GM23248 (cell line): ENCODE measurements at regions not wholly inside any gene's neighbourhood (a gene's known extent, or its start where the extent isn't known, plus 50 kb on each side); places are given as distances from the start of the nearest gene placed in this dataset.

Experiments
- DNase-seq: peaks from one replicate; pipeline ENCODE4 v3.0.0-alpha.2; 2015
- H2AFZ ChIP-seq: fragments of 200-600 bp; sonication (generic); 2 replicates; pipeline ENCODE4 v1.6.1; 2016; ENCODE audit warnings: antibody characterized with exemption
- H3F3A ChIP-seq: fragments of 200-600 bp; sonication (generic); 2 replicates; pipeline ENCODE4 v1.6.1; 2016; ENCODE audit warnings: mild to moderate bottlenecking, antibody characterized with exemption, mixed run types; ENCODE audit not compliant: insufficient read depth
- H3K27ac ChIP-seq: fragments of 200-600 bp; sonication (generic); 2 replicates; pipeline ENCODE4 v1.5.1; 2016; ENCODE audit warnings: mild to moderate bottlenecking
- H3K27me3 ChIP-seq: fragments of 200-600 bp; sonication (generic); replicated peaks from 2 replicates; pipeline ENCODE4 v1.6.1; 2016; ENCODE audit warnings: mild to moderate bottlenecking; ENCODE audit not compliant: insufficient read depth
- H3K36me3 ChIP-seq: fragments of 200-600 bp; sonication (generic); 2 replicates; pipeline ENCODE4 v1.6.1; 2016; ENCODE audit warnings: low read depth, mild to moderate bottlenecking
- H3K4me1 ChIP-seq: fragments of 200-600 bp; sonication (generic); 2 replicates; pipeline ENCODE4 v1.6.1; 2016; ENCODE audit warnings: mild to moderate bottlenecking; ENCODE audit not compliant: insufficient read depth
- H3K4me2 ChIP-seq: fragments of 200-600 bp; sonication (generic); one replicate; pipeline ENCODE4 v1.6.1; 2016; ENCODE audit warnings: mild to moderate bottlenecking; ENCODE audit not compliant: unreplicated experiment
- H3K4me3 ChIP-seq: fragments of 200-600 bp; sonication (generic); 2 replicates; pipeline ENCODE4 v1.5.1; 2016; ENCODE audit warnings: mild to moderate bottlenecking
- H3K79me2 ChIP-seq: fragments of 200-600 bp; sonication (generic); 2 replicates; pipeline ENCODE4 v1.6.1; 2016; ENCODE audit warnings: mild to moderate bottlenecking; ENCODE audit not compliant: insufficient read depth
- H3K9ac ChIP-seq: fragments of 200-600 bp; sonication (generic); 2 replicates; pipeline ENCODE4 v1.6.1; 2016; ENCODE audit warnings: mild to moderate bottlenecking
- H3K9me2 ChIP-seq: fragments of 200-600 bp; sonication (generic); 2 replicates; pipeline ENCODE4 v1.6.1; 2016; ENCODE audit warnings: mixed run types, mild to moderate bottlenecking, moderate library complexity; ENCODE audit not compliant: insufficient read depth
- H3K9me3 ChIP-seq: fragments of 200-600 bp; sonication (generic); one replicate; pipeline ENCODE4 v1.6.1; 2017; ENCODE audit warnings: low read depth
- H4K20me1 ChIP-seq: fragments of 200-600 bp; sonication (generic); 2 replicates; pipeline ENCODE4 v1.6.0; 2016; ENCODE audit not compliant: insufficient read depth
- EZH2 ChIP-seq: fragments of 200-600 bp; sonication (generic); IDR thresholded peaks from 2 replicates; pipeline ENCODE4 v1.6.1; 2018; ENCODE audit warnings: antibody characterized with exemption, mild to moderate bottlenecking; ENCODE audit not compliant: insufficient read depth, poor library complexity, severe bottlenecking
- EZH2phosphoT487 ChIP-seq: fragments of 200-600 bp; sonication (generic); IDR thresholded peaks from 2 replicates; pipeline ENCODE4 v1.6.1; 2018; ENCODE audit warnings: antibody characterized with exemption, moderate library complexity, mild to moderate bottlenecking, low read depth; ENCODE audit not compliant: insufficient read depth
- WGBS, 2 experiments: methylation state at CpG; one replicate each; pipeline ENCODE4 v1.1.6; 2015 to 2017; ENCODE audit warnings: low lambda C conversion rate in 2 of 2, low coverage in 1 of 2; ENCODE audit errors: missing lambda C conversion rate in 2 of 2; 5-methylcytosine and 5-hydroxymethylcytosine counted together
- in situ Hi-C: fragments of 300-500 bp; cut with MboI; formaldehyde crosslinking; loops from 2 replicates; pipeline ENCODE4 v1.15.0; 2020

DNA sequence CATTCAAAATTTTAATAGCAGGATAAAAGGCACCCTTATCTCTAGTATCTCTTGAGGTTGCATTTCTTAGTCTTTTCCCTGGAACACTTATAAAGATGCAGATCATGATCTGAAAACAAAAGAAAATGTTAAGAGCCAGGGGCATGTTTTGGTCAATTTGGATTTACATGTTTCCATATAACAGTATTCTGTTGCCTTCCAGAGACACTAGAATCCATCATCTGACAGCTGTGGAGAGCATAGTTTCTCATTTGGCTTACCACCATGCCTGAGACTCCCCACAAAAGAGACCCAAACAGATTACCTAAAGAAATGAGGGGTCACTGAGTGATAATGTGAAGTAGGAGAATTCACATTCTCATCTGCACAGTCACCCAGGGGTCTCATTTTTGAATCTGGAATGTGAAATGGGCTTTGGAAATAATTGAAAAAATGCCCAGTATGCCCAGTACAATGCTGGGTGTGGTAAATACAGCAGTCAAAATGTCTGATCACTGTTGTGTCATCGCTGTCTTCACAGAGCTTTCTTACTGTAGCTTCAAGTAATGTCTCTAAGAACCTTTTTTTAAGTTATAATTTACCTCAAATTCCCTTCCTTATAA, 79.9 kb upstream of the ZBTB20 start:
- Histone ChIP-seq H3K79me2 (no peaks in the 10 kb centered on the region), H3K4me1 (peaks cover 24% of the 10 kb centered on the region), H3K4me3 (no peak overlapping the region), H3K9me2 (no peaks in the 10 kb centered on the region), H3K27me3 (no peaks in the 10 kb centered on the region), H3K9me3 (no peaks in the 10 kb centered on the region), H3K9ac (peak overlapping the region; percentile 32; the same call in 1 of the 2 replicates), H4K20me1 (no peaks in the 10 kb centered on the region), H3K27ac (peak overlapping the region; percentile 88), H3K4me2 (peak overlapping the region; percentile 17), H2AFZ (peak overlapping the region; percentile 56), H3K36me3 (no peaks in the 10 kb centered on the region), H3F3A (peaks cover 26% of the 10 kb centered on the region)
- in situ Hi-C loops = no loop called here
- 76 to 82% methylated on average over 1 of the region's 1 CpG for WGBS, 2 experiments
- DNase-seq = peak; percentile 57
- no peak for TF ChIP-seq EZH2
- no peak for TF ChIP-seq EZH2phosphoT487

GRCh38 chr3:115227461-115227860, 80.4 kb upstream of the ZBTB20 start:
- Histone ChIP-seq H3K4me3 (no peak overlapping the region), H3K9me2 (no peaks in the 10 kb centered on the region), H3F3A (peaks cover 26% of the 10 kb centered on the region), H4K20me1 (no peaks in the 10 kb centered on the region), H3K4me1 (peaks cover 27% of the 10 kb centered on the region), H3K4me2 (peak overlapping the region; percentile 17), H2AFZ (peak overlapping the region; percentile 56), H3K79me2 (no peaks in the 10 kb centered on the region), H3K9me3 (no peaks in the 10 kb centered on the region), H3K27ac (peak overlapping the region; percentile 88), H3K36me3 (no peaks in the 10 kb centered on the region), H3K9ac (peak overlapping the region; percentile 32; the same call in 1 of the 2 replicates), H3K27me3 (no peaks in the 10 kb centered on the region)
- DNase-seq = peak; percentile 67
- in situ Hi-C loops = no loop called here
- TF ChIP-seq EZH2 = no peak
- TF ChIP-seq EZH2phosphoT487 = no peak
- WGBS, 2 experiments = 0 to 3% methylated on average over 1 of the region's 1 CpG

DNA sequence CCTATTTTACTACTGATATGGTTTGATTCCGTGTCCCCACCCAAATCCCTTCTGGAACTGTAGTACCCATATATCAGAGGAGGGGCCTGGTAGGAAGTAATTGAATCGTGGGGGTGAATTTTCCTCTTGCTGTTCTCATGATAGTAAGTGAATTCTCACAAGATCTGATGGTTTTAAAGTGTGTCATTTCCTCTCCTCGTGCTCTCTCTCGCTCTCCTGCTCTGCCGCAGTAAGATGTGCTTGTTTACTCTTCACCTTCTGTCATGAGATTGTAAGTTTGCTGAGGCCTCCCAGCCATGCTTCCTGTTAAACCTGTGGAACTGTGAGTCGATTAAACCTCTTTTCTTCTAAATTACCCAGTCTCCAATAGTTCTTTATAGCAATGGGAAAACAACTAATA, 81.2 kb upstream of the ZBTB20 start:
- no peak overlapping the region for H3K4me3 ChIP-seq
- in situ Hi-C loops = no loop called here
- peaks cover 33% of the 10 kb centered on the region for H3F3A ChIP-seq
- TF ChIP-seq EZH2phosphoT487 (no peak), EZH2 (no peak)
- no peaks in the 10 kb centered on the region for H4K20me1 ChIP-seq
- H3K79me2 ChIP-seq = no peaks in the 10 kb centered on the region
- H3K9ac ChIP-seq = no peak overlapping the region
- no peaks in the 10 kb centered on the region for H3K9me3 ChIP-seq
- 76 to 83% methylated on average over 6 of the region's 6 CpGs for WGBS, 2 experiments
- peak overlapping the region; percentile 44 for H2AFZ ChIP-seq
- H3K36me3 ChIP-seq = no peaks in the 10 kb centered on the region
- peaks cover 35% of the 10 kb centered on the region for H3K4me1 ChIP-seq
- no peak for DNase-seq
- H3K4me2 ChIP-seq = no peak overlapping the region
- no peaks in the 10 kb centered on the region for H3K27me3 ChIP-seq
- H3K27ac ChIP-seq = peak overlapping the region; percentile 88
- no peaks in the 10 kb centered on the region for H3K9me2 ChIP-seq

DNA sequence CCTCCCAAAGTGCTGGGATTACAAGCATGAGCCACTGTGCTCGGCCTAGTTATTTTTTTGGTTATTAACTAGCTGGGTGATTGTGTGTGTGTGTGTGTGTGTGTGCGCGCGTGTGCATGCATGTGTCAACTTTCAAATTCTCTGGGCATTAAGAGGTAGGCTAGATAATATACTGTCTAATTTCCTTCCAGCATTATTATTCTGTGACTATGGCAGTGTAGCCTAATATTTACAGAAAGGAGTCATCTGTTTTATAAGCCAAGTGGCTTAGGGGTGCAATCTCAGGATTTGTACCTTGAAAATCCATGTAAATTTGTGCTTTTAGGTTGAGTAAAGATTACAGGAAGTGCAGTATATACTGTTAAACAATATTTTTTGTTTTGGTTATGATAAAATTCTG, 85.1 kb upstream of the ZBTB20 start:
- H3K4me2 ChIP-seq = no peak overlapping the region
- no peak overlapping the region for H3K27ac ChIP-seq
- DNase-seq = no peak
- H3K27me3 ChIP-seq = no peaks in the 10 kb centered on the region
- in situ Hi-C loops = no loop called here
- H3K4me3 ChIP-seq = no peak overlapping the region
- peaks cover 22% of the 10 kb centered on the region for H3F3A ChIP-seq
- no peaks in the 10 kb centered on the region; the same call in 1 of the 2 replicates for H3K9me2 ChIP-seq
- no peak overlapping the region for H3K9ac ChIP-seq
- H2AFZ ChIP-seq = no peak overlapping the region
- no peaks in the 10 kb centered on the region for H4K20me1 ChIP-seq
- WGBS, 2 experiments = 95 to 96% methylated on average over 4 of the region's 4 CpGs
- TF ChIP-seq EZH2phosphoT487 = no peak
- TF ChIP-seq EZH2 = no peak
- H3K36me3 ChIP-seq = no peaks in the 10 kb centered on the region
- peaks cover 26% of the 10 kb centered on the region for H3K4me1 ChIP-seq
- no peaks in the 10 kb centered on the region for H3K79me2 ChIP-seq
- H3K9me3 ChIP-seq = no peaks in the 10 kb centered on the region
